NT2/D1 (cell line): ENCODE measurements at regions not wholly inside any gene's neighbourhood (a gene's known extent, or its start where the extent isn't known, plus 50 kb on each side); places are given as distances from the start of the nearest gene placed in this dataset.
"Not testable (repeated sequence)": the region's sequence is repeated elsewhere in the genome, so short reads cannot be mapped to it uniquely, and the experiment has no call there.

Source experiments
- DNase-seq: peaks from one replicate; pipeline ENCODE4 v3.0.0-alpha.2; 2011; ENCODE audit warnings: low read depth, low spot score
- H3K27me3 ChIP-seq: 2 replicates; pipeline ENCODE4 v1.6.0; 2011; ENCODE audit warnings: mild to moderate bottlenecking; ENCODE audit not compliant: insufficient read length, insufficient read depth
- H3K36me3 ChIP-seq: 2 replicates; pipeline ENCODE4 v1.6.1; 2011; ENCODE audit warnings: mild to moderate bottlenecking, low read length, mixed read lengths; ENCODE audit not compliant: insufficient read depth, insufficient read length
- H3K4me1 ChIP-seq: 2 replicates; pipeline ENCODE4 v1.5.1; 2011; ENCODE audit not compliant: insufficient read depth, insufficient read length
- H3K4me3 ChIP-seq: 2 replicates; pipeline ENCODE4 v1.5.1; 2011; ENCODE audit warnings: low read depth; ENCODE audit not compliant: insufficient read length
- H3K9ac ChIP-seq: 2 replicates; pipeline ENCODE4 v1.6.0; 2011; ENCODE audit warnings: low read depth; ENCODE audit not compliant: insufficient read length
- H3K9me3 ChIP-seq: 2 replicates; pipeline ENCODE4 v1.5.1; 2011; ENCODE audit warnings: mild to moderate bottlenecking, low read length; ENCODE audit not compliant: insufficient read depth
- SUZ12 ChIP-seq: IDR thresholded peaks from 2 replicates; pipeline ENCODE4 v1.6.1; 2011; ENCODE audit not compliant: insufficient read length, insufficient read depth; ENCODE audit errors: extremely low read depth
- YY1 ChIP-seq: IDR thresholded peaks from 2 replicates; pipeline ENCODE4 v1.6.1; 2011; ENCODE audit not compliant: insufficient read length, insufficient read depth
- ZNF274 ChIP-seq: IDR thresholded peaks from 2 replicates; pipeline ENCODE4 v1.6.1; 2011; ENCODE audit warnings: mild to moderate bottlenecking, low read depth, low read length

DNA sequence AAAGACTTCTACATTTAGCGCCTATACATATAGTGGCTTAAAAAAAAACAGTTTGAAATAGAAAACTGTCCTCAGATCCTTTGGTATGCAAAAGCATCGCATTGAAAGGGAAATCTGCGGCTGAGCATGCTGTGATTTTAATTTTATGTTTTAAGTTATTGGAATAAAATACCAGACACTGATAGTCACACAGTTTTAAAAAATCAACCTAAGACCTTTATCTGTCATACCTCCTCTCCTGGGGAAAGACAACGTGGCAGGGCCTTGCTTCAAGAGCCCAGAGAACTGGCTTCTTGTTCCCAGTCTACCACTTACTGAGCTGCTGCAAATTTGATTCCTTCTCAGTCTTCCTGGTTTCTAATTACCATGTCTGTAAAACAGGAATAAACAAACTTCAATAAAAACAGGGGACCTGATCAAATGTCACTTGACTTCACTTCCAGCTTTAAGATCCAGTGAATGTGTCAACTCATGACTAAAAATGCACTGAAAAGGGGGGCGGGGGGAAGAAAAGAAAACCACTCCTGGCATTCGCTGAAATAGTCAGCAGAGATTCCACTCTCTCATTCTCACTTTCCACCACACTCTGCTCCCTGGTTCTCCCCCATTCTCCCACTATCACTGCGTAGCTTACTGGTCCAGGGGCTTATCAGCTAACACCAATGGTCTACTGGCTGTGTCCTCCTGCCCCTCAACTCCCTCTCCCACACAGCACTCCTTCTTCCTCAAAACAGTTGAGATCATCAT lies 494.7 kb upstream of the MARCKS start:
- no peaks in the 10 kb centered on the region for H3K36me3 ChIP-seq
- no peak for TF ChIP-seq SUZ12
- no peak for TF ChIP-seq YY1
- TF ChIP-seq ZNF274 = no peak
- DNase-seq = no peak
- no peaks in the 10 kb centered on the region for H3K9me3 ChIP-seq
- no peaks in the 10 kb centered on the region for H3K27me3 ChIP-seq
- no peak overlapping the region for H3K9ac ChIP-seq
- H3K4me3 ChIP-seq = no peak overlapping the region
- no peaks in the 10 kb centered on the region for H3K4me1 ChIP-seq

DNA sequence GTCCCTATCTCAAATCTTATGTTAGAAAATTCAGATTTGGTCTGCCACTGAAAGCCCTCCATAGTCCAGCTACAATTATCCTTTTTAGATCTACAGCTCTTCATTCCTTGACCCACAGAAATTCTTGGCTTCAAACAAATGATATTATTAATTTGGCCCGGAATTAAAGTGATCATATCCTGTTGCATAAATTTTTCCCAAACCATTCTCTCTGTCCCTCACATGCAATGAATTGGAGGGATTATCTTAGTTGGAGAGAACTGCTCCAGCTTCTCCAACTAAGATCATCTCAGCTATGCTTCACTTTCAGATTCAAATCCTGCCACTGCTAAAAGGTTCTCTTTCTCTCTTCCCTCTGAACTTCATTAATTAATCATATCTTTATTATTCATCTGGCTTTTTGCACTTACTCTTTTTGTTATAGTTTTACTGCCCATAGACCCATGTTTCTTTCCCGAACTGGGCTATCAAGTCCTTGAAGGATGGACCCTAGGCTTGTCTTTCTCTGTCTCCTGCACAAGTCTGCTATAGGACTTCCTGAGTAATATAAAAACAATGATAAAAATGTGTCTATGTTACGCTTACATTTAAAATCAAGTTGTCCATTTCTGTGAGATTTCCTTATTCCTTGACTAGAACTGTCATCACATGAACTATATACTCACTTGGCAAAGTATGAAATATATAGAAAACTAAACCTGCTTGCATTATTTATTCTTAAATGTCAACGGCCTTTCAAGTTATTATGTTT lies 493.9 kb upstream of the MARCKS start:
- no peak overlapping the region for H3K9ac ChIP-seq
- H3K27me3 ChIP-seq = no peaks in the 10 kb centered on the region

DNA sequence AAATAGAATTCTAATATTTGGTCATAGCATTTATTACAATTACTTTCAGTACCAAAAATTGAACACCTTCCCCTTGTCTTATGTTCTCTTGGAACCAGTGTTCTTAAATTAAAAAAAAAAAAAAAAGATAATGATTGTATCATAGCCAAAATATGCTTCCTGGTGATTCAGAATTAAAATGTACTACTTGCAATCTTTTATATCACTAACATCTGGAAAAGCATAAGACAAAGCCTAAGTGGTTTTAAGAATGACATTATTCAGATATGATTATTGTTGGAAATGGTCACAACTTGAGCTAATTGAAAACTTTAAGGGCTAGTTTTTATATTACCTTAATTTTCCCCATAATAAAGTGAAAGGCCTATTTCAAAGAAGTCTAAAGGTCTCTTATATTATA lies 493.3 kb upstream of the MARCKS start:
- Histone ChIP-seq H3K4me3 (no peak overlapping the region), H3K27me3 (no peaks in the 10 kb centered on the region), H3K4me1 (no peaks in the 10 kb centered on the region), H3K9ac (no peak overlapping the region), H3K36me3 (no peaks in the 10 kb centered on the region), H3K9me3 (no peaks in the 10 kb centered on the region)
- DNase-seq = no peak
- no peak for TF ChIP-seq YY1
- TF ChIP-seq ZNF274 = no peak
- TF ChIP-seq SUZ12 = no peak

More for the DNA sequence above, 493.9 kb upstream of the MARCKS start:
- no peak for TF ChIP-seq YY1
- TF ChIP-seq ZNF274 = no peak
- no peak for TF ChIP-seq SUZ12
- Histone ChIP-seq H3K9me3 (no peaks in the 10 kb centered on the region), H3K4me1 (no peaks in the 10 kb centered on the region), H3K4me3 (no peak overlapping the region), H3K36me3 (no peaks in the 10 kb centered on the region)
- DNase-seq = no peak

DNA sequence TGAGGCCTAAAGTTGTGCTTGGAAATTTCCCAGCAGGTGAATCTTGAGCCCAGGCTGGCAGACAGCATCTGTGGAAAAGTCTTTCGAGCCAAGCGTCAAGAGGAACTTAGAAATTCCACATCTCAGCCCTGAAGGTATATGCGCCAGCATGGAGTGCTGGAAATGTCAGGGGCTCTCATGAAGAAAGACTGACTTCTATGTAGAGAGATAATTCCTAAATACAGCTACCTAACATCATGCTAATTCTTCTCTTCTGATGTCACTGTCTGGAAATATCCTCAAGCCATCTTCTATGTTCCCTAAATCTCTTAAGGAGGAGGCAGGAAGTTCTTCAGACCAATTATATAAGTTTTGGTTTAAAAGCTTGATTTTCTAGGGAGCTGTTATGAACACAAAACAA lies 492.4 kb upstream of the MARCKS start:
- Histone ChIP-seq H3K36me3 (no peaks in the 10 kb centered on the region), H3K9ac (no peak overlapping the region), H3K4me3 (no peak overlapping the region), H3K4me1 (no peaks in the 10 kb centered on the region), H3K9me3 (no peaks in the 10 kb centered on the region), H3K27me3 (no peaks in the 10 kb centered on the region)
- no peak for TF ChIP-seq ZNF274
- TF ChIP-seq SUZ12 = no peak
- no peak for TF ChIP-seq YY1
- no peak for DNase-seq

DNA sequence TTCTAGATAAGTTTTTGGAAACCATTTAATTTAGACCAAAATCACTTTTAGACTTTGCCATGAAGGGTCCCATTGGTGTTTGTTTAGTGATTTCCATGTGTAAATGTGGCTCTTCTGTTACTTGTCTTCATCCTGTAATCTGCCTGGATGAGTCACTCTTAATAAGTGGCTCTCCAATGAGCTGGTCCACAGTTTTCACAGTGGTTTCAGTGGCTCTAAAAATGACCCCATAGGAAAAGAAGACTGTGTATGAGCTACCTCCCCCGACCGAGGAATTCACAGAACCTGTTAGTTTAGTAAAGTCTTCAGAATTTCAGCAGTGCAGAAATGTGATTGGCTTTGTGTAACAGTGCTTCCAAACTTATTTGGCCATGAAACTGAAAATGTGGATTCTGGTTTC lies 492.0 kb upstream of the MARCKS start:
- no peak for DNase-seq
- H3K27me3 ChIP-seq = no peaks in the 10 kb centered on the region
- no peaks in the 10 kb centered on the region for H3K36me3 ChIP-seq
- H3K4me3 ChIP-seq = no peak overlapping the region
- H3K4me1 ChIP-seq = no peaks in the 10 kb centered on the region
- no peak overlapping the region for H3K9ac ChIP-seq
- H3K9me3 ChIP-seq = no peaks in the 10 kb centered on the region
- TF ChIP-seq ZNF274 (no peak), YY1 (no peak)

DNA sequence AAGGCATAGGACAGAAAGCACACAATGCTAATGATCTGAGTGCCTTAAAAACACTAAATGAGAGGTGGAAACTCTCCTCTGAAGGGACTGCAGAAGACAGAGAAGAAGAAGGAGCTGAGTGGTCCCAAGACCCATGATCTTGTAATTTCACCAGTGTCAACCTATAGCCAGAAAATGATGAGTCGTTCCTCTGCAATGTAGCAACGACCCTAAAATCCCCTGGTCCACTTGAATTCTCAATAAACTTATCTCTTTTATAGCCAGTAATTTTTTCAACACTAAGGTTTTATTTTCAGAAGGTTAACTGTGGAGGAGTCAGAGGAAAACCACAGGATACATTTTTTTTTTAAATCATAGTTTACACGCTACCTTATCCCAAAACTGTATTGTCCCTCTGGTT lies 490.6 kb upstream of the MARCKS start:
- Histone ChIP-seq H3K36me3 (no peaks in the 10 kb centered on the region), H3K9ac (no peak overlapping the region), H3K4me3 (no peak overlapping the region), H3K9me3 (no peaks in the 10 kb centered on the region), H3K27me3 (no peaks in the 10 kb centered on the region), H3K4me1 (no peaks in the 10 kb centered on the region)
- TF ChIP-seq SUZ12 (no peak), ZNF274 (no peak), YY1 (no peak)
- no peak for DNase-seq

DNA sequence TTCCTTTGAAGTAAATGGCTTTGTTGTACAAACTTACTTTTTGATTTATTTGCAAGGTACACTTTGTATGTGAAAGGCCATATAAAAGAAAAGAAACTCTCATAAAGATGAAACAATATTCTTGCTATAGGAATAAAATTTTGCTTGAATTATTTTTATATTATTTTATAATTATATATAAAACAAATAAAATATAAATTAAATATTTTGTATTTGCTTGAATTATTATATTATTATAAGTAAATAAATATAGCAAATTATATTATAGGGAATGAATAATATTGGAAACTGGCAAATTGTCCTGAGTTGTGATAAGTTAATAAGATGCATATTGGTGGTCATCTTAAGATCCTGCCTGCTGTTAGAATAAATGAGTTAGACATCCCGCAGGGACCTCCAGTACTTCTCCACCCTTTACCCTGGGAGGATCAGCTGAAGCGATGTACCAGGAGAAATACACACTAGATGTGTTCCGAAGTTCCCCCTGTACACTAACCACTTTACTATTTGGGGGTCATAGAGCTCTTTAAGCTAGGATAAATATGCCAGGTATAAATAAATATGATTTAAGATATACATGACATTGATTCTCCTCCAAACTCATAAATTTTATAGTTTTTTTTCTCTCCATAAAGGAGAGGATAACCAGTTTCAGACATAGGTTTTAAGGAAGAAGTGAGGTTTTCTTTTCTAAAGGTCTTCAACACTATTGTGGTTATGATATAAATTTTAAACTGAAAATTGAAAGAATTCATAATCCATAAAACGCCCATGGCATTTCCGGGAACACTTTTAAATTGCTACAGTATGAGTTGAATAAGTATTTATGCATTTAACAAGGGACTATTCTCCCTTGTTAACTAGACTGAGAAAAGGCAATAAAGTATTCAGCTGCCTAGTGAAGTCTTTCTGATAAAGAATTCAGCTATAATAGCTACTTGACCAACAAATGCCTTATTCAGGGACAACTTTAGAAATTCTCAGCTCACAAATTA lies 486.3 kb upstream of the MARCKS start:
- no peak for DNase-seq

DNA sequence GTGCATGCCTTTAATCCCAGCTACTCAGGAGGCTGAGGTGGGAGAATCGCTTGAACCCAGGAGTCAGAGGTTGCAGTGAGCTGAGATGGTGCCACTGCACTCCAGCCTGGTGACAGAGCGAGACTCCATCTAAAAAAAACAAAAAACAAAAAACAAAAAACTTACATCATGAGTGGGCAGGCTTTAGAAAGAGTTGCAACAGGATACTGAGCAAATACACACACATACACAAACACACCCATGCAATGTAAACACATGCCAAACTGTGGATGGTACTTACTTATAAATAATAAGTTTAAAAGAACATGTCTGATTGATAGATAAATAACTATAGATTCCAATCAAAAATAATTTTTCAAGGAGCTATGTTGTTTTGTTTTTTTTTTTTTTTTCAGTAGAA lies 481.7 kb upstream of the MARCKS start:
- not testable (repeated sequence) for H3K36me3 ChIP-seq

More for the DNA sequence above, 486.3 kb upstream of the MARCKS start:
- Histone ChIP-seq H3K36me3 (no peaks in the 10 kb centered on the region), H3K9me3 (no peaks in the 10 kb centered on the region), H3K4me3 (no peak overlapping the region), H3K4me1 (no peaks in the 10 kb centered on the region), H3K27me3 (no peaks in the 10 kb centered on the region), H3K9ac (no peak overlapping the region)
- TF ChIP-seq SUZ12 = no peak
- TF ChIP-seq YY1 = no peak
- TF ChIP-seq ZNF274 = no peak

More for the DNA sequence above, 481.7 kb upstream of the MARCKS start:
- H3K4me3 ChIP-seq, H3K9me3 ChIP-seq, H3K27me3 ChIP-seq, H3K9ac ChIP-seq, DNase-seq, H3K4me1 ChIP-seq: not testable (repeated sequence)
